Activated T-cell treated with anti-CD3 and anti-CD28 coated beads, Interleukin-2, amount 50 U/mL, for 72 hours (primary cell): ENCODE measurements at regions not wholly inside any gene's neighbourhood (a gene's known extent, or its start where the extent isn't known, plus 50 kb on each side); places are given as distances from the start of the nearest gene placed in this dataset.
A peak's percentile ranks its signal among the peaks of the same experiment; 100 is the strongest.

Source experiments
- ATAC-seq, 2 donors: fragments of 150-1000 bp; cut with Tn5 transposase; replicated peaks in 1 of 2; 2 replicates each; pipeline ENCODE4 v1.10.0; 2021; ENCODE audit warnings: moderate library complexity in 2 of 2, mild to moderate bottlenecking in 1 of 2
- DNase-seq, 2 donors: peaks; one replicate each; pipeline ENCODE4 v3.0.0; 2021 to 2022; ENCODE audit warnings: mixed read lengths in 1 of 2
- H3K27ac Mint-ChIP-seq: one replicate; pipeline ENCODE4 v1.8.0; 2022; ENCODE audit warnings: mild to moderate bottlenecking, moderate library complexity, mixed read lengths
- H3K27me3 Mint-ChIP-seq: one replicate; pipeline ENCODE4 v1.8.0; 2022; ENCODE audit warnings: low read depth, mixed read lengths
- H3K36me3 Mint-ChIP-seq, 2 donors: one replicate each; pipeline ENCODE4 v1.8.0; 2022; ENCODE audit warnings: mixed read lengths in 2 of 2, mild to moderate bottlenecking in 1 of 2; ENCODE audit not compliant: insufficient read depth in 2 of 2
- H3K4me1 Mint-ChIP-seq: one replicate; pipeline ENCODE4 v1.8.0; 2022; ENCODE audit warnings: low read depth, mixed read lengths
- H3K4me3 Mint-ChIP-seq, 2 donors: one replicate each; pipeline ENCODE4 v1.8.0; 2022; ENCODE audit warnings: mild to moderate bottlenecking in 2 of 2, mixed read lengths in 2 of 2, moderate library complexity in 2 of 2
- H3K9me3 Mint-ChIP-seq, 2 donors: one replicate each; pipeline ENCODE4 v1.8.0; 2022; ENCODE audit warnings: mixed read lengths in 2 of 2

DNA sequence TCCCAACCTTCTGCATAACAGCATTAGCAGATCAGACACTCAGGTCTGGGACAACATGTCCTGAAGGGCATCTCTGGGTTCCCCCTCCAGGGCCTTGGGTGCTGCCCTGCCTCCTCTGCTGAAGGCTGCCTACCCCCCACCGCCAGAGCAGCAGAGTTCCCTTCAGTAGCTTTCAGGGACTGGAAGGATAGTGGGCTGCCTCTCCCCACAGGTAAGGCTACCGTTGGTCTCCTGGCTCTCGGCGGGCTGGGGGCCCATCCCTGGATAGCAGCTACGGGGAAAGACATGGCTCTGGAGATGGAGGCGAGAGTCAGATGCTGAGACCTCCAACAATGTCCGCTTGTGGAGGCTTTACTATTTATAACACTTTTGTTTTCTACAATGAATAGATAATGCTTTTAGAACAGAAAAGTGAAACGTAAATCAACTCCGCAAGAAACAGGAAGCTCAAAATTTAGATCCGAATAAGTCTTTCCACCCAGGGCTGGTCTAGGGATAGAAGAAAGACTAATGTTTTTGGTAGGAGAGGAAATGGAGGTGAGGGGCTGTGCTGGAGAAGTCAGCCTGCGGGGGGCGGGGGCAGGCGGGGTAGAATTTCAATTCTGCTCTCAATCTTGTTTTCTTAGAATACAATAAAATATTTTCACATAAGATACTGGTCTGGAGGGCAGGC is 58.4 kb downstream of the ARL4C start:
- peak overlapping the region; percentile 51 for H3K27ac Mint-ChIP-seq
- H3K4me3 Mint-ChIP-seq, result peak overlapping the region; percentile 62 to 73
- H3K9me3 Mint-ChIP-seq, result no peaks in the 10 kb centered on the region
- DNase-seq, result no peak
- H3K4me1 Mint-ChIP-seq, result peaks cover 37% of the 10 kb centered on the region
- H3K27me3 Mint-ChIP-seq, result no peaks in the 10 kb centered on the region
- peak in 1 of 2 donors; percentile 51 for ATAC-seq
- H3K36me3 Mint-ChIP-seq, result peaks cover 0 to under 1% of the 10 kb centered on the region in 2 donors

DNA sequence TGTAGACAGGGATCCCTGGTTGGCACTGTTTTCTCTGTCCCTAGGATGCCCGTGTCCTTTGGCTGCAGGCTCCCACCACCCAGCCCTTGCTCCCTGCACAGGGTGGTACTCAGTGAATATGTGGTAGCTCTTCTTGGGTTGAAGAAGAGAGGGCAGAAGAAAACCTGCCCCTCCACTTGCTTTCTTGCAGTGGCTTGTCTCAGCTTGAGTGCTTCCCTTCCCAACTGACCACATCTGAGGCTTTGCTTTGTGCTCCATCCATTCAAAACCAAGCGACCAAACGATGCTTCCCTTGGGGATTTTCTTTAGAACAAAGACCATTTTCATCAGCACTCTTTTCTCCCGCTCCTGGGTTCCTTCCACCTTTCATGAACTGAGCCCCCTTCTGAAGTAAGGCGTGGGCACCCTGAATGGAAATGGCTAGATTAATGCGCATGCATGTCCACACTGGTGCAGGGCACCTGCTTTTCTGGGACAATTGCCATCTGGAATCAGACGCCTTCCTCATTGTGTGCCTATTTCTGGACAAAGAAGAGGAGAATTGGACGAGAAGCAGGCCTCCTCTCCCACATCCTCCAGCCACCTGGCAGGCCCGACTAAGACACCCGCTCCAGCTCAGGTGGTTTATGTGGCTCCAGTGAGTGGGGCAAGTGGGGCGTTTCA is 59.1 kb downstream of the ARL4C start:
- H3K4me3 Mint-ChIP-seq, result peak overlapping the region in 1 of 2 donors; percentile 73
- H3K9me3 Mint-ChIP-seq, result no peaks in the 10 kb centered on the region
- H3K27me3 Mint-ChIP-seq, result no peaks in the 10 kb centered on the region
- DNase-seq, result no peak
- peak in 1 of 2 donors; percentile 30 for ATAC-seq
- no peak overlapping the region for H3K27ac Mint-ChIP-seq
- H3K4me1 Mint-ChIP-seq, result peaks cover 38% of the 10 kb centered on the region
- H3K36me3 Mint-ChIP-seq, result no peaks in the 10 kb centered on the region

DNA sequence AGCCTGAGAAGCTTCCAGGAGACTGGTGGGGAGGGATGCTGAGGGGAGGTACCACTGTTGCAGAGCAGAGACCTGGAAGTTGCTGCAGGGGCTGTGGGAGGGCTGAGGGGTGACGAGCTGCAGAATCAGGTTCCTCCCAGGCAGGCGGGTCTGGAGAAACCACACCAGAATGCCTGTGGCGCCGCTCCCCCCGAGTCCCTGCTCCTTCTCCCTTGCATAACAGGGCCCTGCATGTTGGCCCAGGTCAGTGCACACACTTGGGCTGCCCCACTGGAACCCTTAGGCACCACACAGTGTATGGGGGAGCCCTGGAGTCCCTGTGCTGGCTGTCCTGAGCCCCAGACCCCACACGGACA is 60.4 kb downstream of the ARL4C start:
- Mint-ChIP-seq H3K4me3 (no peak overlapping the region), H3K27ac (no peak overlapping the region), H3K4me1 (peaks cover 39% of the 10 kb centered on the region), H3K27me3 (no peaks in the 10 kb centered on the region), H3K9me3 (no peaks in the 10 kb centered on the region), H3K36me3 (no peaks in the 10 kb centered on the region)
- DNase-seq (no peak), ATAC-seq (no peak)

DNA sequence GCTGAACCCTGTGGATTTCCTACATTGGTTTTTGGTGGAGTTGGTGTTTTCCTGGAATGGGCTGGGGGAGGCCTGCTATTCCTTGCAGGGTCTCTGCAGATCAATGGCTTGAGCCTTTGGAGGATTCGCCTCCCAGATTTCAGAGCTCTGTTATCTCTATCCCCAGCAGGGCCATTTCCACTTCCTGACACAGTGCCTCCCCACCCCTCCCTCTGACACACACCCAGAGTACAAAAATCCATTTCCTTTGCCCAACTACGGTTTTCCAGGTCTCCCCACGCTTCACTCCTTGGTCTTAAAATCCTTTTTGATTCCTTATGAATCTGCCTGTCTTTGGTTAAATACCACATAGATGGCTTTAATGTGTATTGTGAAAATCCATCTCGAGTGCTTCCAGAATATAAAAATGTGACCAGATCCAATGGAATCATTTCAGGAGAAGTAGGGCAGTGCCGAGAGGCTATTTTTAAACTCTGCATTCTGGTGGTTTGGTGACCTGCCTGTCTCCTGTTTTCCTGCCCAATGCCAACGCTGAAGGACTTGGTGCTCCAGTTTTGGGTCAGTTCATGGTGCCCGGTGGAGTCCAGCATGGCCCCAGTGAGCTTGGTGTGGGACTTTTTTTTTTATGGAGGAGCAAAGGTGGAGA is 60.9 kb downstream of the ARL4C start:
- peaks cover 0 to 1% of the 10 kb centered on the region in 2 donors for H3K9me3 Mint-ChIP-seq
- no peak for ATAC-seq

DNA sequence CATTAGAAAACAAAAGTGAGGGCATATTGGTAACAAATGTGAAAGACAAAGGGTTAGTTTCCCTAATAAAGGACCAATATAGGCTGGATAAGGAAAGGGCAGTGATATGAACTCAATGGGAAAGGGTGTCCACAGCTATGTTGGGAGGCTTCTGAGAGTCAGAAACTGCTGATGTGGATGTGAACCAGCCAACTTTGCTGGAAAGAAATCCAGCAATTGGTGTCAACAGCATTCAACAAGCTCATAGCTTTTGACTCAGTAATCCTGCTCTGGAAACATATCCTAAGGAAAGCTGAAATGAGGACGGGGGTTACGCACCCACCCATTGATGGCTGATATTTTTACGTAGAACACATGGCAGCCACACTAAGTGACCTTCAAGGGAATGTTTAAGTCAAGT is 63.7 kb downstream of the ARL4C start:
- DNase-seq (no peak), ATAC-seq (no peak)
- H3K27ac Mint-ChIP-seq, result peak overlapping the region; percentile 31
- H3K4me1 Mint-ChIP-seq, result peaks cover 48% of the 10 kb centered on the region
- no peaks in the 10 kb centered on the region for H3K27me3 Mint-ChIP-seq
- no peaks in the 10 kb centered on the region for H3K36me3 Mint-ChIP-seq
- no peak overlapping the region for H3K4me3 Mint-ChIP-seq
- H3K9me3 Mint-ChIP-seq, result peaks cover 0 to 1% of the 10 kb centered on the region in 2 donors

More for the DNA sequence above, 60.9 kb downstream of the ARL4C start:
- Mint-ChIP-seq H3K4me3 (no peak overlapping the region), H3K4me1 (peaks cover 42% of the 10 kb centered on the region), H3K36me3 (no peaks in the 10 kb centered on the region), H3K27ac (no peak overlapping the region), H3K27me3 (no peaks in the 10 kb centered on the region)
- DNase-seq, result no peak

DNA sequence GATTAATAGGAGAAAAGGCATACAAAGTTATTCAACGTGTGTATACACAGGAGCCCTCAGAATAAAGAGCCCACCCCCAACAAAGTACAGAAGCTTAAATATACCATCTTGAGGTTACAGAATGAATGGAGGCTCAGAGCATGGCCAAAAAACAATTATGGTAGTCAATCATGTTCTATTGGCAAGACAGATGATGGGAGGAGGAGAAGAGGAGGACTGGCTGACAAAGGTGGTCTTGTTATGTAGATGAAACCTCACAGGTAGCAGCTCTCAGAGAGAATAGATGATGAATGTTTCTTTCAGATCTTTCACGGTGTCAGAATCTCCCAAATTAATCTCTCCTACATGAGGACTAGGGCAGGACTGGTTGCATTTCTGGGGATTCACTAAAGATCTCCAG is 66.0 kb downstream of the ARL4C start:
- Mint-ChIP-seq H3K27ac (peak overlapping the region; percentile 62), H3K4me3 (no peak overlapping the region), H3K27me3 (no peaks in the 10 kb centered on the region), H3K9me3 (peaks cover 0 to 1% of the 10 kb centered on the region in 2 donors), H3K4me1 (peaks cover 55% of the 10 kb centered on the region), H3K36me3 (no peaks in the 10 kb centered on the region)
- no peak for ATAC-seq
- DNase-seq, result no peak

DNA sequence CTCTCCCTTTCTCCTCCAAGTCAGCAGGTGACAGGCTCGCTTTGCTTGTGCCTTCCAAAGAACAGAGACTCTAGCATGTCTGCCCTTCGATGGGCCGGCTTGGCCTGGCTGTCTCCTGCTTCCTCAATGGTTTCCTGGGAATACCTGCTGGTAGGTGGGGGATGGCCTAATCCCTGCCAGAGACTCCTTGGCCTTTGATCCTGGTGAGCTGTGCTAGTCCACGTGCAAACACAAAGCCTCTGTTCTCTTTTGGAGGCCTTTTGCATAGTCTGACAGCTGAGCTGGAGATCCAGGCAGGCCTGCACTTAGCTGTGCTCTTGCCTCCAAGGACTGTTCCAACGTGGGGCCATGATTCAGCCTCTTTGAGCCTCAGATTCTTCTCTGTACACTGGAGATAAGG is 67.6 kb downstream of the ARL4C start:
- ATAC-seq (no peak), DNase-seq (no peak)
- Mint-ChIP-seq H3K36me3 (no peaks in the 10 kb centered on the region), H3K27me3 (no peaks in the 10 kb centered on the region), H3K4me3 (peak overlapping the region in 1 of 2 donors; percentile 56), H3K27ac (no peak overlapping the region), H3K9me3 (peaks cover 0 to 1% of the 10 kb centered on the region in 2 donors), H3K4me1 (peaks cover 71% of the 10 kb centered on the region)

DNA sequence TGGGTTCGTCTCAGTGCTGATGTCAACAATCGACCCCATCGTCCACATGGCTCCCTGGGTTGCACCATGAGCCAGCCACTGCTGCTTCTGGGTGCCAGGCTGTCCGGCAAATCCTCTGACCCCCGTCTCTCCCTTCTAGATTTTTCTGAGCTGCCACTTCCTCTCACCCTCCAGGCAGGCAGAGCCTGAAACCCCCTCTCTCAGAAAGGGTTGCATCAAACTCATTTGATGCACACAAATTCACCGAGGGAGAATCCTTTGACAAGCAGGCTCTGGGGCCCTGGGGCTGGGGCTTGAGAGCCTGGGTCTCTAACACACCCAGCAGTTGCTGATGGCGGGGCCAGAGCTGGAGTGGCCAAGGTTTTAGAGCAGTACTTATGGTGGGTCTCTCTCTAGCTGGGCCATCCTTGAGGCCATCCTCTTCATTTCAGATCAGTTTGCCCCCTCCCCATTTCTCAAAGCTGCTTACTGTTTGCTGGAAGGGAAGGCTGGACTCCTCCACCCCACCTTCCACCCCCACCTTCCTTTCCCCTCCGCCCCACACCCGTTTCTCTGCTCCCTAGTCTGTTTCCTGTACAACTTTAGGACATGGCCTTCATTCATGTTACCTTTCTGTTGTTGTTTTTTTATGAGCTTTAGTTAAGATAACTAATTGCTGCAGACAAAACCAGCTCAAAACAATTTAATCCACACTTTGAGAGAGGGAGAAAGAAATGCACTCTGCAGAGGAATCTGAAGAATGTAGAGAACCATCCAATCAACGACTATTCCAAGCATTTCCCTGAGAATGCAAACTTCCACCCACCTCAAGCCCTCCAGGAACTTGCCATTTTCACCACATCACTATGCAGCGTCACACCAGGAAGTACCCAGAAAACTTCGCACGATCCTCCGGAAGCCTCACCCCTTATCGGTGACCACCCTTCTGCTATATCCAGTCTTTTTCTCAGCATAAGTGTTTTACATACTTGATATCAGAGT is 69.5 kb downstream of the ARL4C start:
- Mint-ChIP-seq H3K4me3 (peak overlapping the region; percentile 76 to 84), H3K27me3 (no peaks in the 10 kb centered on the region), H3K27ac (peak overlapping the region; percentile 94), H3K9me3 (peaks cover 0 to 1% of the 10 kb centered on the region in 2 donors), H3K36me3 (no peaks in the 10 kb centered on the region), H3K4me1 (peaks cover 82% of the 10 kb centered on the region)
- DNase-seq (peak; percentile 27 to 48), ATAC-seq (peak; percentile 9 to 25)

DNA sequence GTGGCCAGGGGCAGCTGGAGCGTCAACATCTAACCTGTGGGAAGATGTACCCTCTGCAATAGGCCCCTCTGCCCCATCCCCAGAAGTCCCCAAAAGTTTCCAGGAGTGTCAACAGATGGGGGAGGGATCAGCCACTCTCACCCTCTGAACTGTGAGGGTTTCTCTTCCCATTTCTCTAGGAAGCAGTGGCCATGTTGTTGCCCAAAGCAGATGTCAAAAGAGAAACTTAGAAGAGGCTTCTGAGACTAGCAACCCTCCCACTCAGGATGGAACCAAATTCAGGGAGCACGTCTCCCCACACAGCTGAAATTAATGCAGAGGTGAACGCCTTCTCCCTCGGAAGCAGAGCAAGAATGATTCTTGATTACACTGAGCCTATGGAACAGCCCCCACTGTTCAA is 70.3 kb downstream of the ARL4C start:
- ATAC-seq (peak; percentile 1 to 3), DNase-seq (no peak)
- Mint-ChIP-seq H3K36me3 (no peaks in the 10 kb centered on the region), H3K4me3 (peak overlapping the region; percentile 76 to 84), H3K27me3 (no peaks in the 10 kb centered on the region), H3K4me1 (peaks cover 89% of the 10 kb centered on the region), H3K9me3 (peaks cover 0 to 1% of the 10 kb centered on the region in 2 donors), H3K27ac (peak overlapping the region; percentile 94)

DNA sequence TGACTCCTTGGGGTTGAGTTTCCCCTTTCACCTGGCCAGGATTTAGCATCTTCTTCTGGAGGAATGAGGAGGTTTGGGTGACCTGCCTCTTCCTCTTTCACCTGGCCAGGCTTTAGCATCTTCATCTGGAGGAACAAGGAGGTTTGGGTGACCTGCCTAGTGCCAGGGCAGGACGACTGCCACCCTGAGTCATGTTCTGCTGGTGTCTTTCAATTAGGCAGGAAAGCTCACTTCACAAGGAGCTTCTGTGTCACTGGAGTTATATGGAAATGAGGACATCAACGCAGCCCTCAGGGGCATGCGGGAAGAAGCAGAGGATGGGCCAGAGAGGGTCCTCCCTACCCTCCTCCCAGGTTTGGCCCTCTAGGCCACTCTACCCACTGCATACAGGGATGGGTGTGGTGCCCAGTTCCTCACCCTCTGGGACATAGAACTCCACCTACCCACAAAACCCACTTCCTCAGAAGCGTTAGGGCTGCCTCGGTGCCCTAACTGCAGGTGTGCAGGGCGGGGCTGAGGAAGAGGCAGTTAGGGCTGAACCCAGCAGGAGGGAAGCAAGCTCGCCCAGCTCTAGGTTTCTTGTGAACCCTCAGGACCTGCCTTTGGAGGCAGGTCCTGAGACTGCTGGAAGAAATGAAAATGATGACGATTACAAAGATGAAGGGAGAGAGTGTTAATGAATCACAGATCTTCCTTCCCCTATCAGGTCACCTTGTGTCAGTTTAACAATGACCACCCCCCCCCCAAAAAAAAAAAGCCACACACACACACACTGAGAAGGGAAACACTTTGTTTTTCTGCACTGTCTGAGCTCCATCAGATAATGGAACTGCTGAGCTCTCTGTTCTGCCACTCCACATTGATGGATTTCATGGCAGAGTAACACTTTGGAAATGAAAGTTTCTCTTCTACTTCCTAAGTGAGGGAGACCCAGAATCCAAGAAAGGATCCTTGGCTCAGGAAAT is 71.0 kb downstream of the ARL4C start:
- Mint-ChIP-seq H3K4me3 (peak overlapping the region; percentile 76 to 84), H3K4me1 (peaks cover 87% of the 10 kb centered on the region), H3K9me3 (no peaks in the 10 kb centered on the region), H3K36me3 (no peaks in the 10 kb centered on the region), H3K27me3 (no peaks in the 10 kb centered on the region), H3K27ac (peak overlapping the region; percentile 94)
- peak; percentile 62 to 66 for DNase-seq
- ATAC-seq, result peak; percentile 64 to 68

DNA sequence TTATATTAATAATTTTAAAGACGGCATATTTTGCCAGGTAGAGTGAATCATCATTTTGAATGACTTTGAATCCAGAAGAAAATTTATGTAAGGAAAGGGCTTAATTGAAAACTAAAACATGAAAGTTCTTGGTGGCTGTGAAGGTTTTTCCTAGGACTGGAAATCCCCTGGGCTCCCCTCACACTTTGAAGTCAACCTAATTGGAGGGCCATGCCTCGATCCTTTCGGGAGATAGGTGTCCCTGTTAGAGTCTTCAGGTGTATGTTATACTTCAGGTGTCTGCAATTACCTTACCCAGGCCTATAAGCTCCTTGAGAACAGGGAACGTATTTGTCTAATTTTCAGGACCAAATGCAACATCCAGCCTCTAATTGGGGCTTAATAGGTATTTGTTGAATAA is 73.0 kb downstream of the ARL4C start:
- no peak overlapping the region for H3K4me3 Mint-ChIP-seq
- H3K27ac Mint-ChIP-seq, result no peak overlapping the region
- no peaks in the 10 kb centered on the region for H3K27me3 Mint-ChIP-seq
- no peak for ATAC-seq
- no peaks in the 10 kb centered on the region for H3K9me3 Mint-ChIP-seq
- H3K36me3 Mint-ChIP-seq, result peaks cover 0 to 2% of the 10 kb centered on the region in 2 donors
- peaks cover 83% of the 10 kb centered on the region for H3K4me1 Mint-ChIP-seq
- no peak for DNase-seq

DNA sequence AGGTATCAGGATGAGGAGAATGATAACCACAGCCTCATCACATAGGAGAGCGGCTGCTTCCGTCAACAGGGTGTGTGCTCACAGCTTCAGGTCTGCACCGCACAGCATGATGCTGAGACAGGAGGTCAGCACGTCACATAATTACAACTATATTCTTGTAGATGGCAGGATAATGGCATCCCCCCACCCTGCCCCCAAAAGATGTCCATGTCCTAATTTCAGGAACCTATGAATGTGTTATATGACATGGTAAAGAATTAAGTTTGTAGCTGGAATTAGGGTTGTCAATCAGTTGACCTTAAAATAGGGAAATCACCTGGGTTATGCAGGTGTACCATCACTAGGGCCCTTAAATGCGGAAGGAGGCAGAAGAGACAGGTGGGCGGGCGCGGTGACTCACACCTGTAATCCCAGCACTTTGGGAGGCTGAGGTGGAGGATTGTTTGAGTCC is 73.9 kb downstream of the ARL4C start:
- Mint-ChIP-seq H3K4me3 (peak overlapping the region; percentile 75 to 78), H3K36me3 (peaks cover 3 to 8% of the 10 kb centered on the region in 2 donors), H3K27ac (peak overlapping the region; percentile 81), H3K9me3 (peaks cover 3 to 4% of the 10 kb centered on the region in 2 donors), H3K27me3 (no peaks in the 10 kb centered on the region), H3K4me1 (peaks cover 78% of the 10 kb centered on the region)
- DNase-seq (peak; percentile 62 to 66), ATAC-seq (peak; percentile 81 to 82)
